AML-193 (cell line): ENCODE measurements at regions not wholly inside any gene's neighbourhood (a gene's known extent, or its start where the extent isn't known, plus 50 kb on each side); places are given as distances from the start of the nearest gene placed in this dataset.
"Not testable (repeated sequence)": the region's sequence is repeated elsewhere in the genome, so short reads cannot be mapped to it uniquely, and the experiment has no call there.

Experiments used
- DNase-seq, 2 experiments: peaks; one replicate each; lab custom pipeline; 2025; lab: John Stamatoyannopoulos, UW

DNA sequence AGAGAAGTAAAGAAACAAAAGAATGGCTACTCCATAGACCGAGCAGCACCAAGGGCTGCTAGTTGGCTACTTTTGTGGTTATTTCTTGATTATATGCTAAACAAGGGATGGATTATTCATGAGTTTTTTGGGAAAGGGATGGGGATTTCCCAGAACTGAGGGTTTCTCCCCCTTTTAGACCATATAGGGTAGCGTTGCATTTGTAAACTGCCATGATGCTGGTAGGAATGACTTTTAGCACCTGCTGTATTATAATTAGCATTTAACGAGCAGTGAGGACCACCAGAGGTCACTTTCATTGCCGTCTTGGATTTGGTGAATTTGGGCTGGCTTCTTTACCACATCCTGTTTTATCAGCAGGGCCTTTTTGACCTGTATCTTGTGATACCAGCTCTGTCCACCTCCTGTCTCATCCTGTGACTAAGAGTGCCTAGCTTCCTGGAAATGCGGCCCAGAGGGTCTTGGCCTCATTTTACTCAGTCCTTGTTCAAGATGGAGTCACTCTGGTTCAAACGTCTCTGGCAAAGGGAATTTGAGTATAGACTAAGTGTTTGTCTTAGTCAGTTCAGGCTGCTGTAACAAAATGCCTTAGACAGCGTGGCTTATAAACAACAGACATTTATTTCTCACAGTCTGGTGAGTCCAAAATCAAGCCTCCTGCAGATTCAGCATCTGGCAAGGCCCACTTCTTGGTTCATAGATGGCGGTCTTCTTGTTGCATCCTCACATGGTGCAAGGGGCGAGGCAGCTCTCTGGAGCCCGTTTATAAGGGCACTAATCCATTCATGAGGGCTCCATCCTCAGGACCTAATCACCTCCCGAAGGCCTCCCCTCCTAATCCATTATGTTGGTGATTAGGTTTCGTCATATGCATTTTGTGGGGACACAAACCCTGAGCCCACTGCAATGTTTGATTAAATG is 348.3 kb upstream of the SFSWAP start:
- DNase-seq: no peak

DNA sequence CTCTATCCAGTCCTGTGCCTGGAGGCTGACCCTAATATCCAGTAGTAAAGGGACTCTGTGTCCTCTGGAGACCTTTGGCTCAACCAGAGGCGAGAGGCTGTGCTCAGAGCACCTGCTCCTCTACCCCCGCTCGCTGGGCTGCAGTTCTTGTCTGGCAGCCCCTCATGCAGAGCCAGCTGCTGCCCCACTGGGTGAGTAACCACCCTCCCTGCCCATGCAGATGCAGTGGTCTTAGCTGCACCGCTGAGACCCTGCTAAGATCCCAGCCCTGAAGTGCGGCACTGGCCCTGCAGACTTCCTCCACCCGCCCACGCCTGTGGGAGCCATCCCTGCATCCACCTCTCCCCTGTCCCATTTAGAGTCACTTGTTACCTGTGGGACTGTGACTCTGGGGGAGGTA is 347.5 kb upstream of the SFSWAP start:
- no peak for DNase-seq

DNA sequence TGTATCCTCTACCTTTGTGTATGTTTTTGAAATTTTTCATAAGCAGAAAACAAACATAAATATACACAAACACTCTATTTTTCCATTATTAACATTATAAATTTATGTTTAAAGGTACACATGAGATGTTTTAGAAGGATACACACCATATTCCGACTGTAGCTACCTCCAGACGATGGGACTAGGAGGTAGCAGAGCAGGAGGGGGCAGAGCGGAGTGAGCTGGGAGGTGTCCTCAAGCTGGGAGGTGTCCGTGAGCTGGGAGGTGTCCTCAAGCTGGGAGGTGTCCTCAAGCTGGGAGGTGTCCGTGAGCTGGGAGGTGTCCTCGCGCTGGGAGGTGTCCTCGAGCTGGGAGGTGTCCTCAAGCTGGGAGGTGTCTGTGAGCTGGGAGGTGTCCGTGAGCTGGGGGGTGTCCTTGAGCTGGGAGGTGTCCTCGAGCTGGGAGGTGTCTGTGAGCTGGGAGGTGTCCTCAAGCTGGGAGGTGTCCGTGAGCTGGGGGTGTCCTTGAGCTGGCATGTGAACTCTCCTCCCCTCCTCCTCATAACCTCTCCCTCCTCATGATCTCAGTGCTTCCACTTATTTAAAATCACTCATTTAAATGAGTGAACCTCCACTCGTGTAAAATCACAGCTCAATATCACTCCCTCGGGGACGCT is 346.9 kb upstream of the SFSWAP start:
- DNase-seq: no peak

DNA sequence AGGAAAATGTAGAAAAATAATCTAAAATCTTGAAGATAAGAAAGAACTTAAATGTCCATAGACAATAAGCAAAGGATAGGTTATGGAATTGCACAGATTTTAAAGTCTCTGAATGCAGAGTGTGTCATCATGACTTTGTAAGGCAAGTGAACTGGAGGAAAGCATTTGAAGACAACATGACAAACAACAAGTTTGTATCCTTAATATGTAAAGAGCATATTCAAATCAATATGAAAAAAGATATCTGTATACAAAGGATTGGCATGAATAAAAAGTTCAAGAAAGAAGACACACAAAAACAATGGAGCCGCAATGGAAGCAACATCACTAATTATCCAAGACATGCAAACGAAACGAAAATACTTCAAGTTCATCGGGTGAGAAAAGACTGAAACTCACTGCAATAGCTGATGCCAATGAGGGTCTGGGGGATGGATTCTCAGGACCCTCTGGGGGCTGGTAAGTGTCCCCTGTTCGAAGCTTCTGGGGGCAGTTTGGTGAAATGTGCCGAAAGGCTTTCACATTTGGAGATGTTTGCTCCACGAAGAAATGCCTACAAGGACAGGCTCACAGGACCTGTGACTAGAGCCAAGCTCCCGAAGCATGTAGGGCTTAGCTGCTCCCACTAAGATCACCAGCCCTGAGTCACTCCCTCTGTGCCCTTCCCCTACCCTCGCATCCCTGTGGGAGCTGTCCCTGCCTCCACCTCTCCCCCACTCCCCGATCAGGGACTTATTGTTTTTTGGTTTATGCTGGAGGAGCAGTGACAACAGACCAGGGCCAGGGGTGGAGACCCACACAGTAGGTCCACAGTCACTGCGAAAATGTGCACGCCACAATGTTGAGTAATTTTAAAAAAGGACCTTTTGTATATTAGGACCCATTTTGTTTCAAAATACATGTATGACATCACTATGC is 345.7 kb upstream of the SFSWAP start:
- no peak for DNase-seq

DNA sequence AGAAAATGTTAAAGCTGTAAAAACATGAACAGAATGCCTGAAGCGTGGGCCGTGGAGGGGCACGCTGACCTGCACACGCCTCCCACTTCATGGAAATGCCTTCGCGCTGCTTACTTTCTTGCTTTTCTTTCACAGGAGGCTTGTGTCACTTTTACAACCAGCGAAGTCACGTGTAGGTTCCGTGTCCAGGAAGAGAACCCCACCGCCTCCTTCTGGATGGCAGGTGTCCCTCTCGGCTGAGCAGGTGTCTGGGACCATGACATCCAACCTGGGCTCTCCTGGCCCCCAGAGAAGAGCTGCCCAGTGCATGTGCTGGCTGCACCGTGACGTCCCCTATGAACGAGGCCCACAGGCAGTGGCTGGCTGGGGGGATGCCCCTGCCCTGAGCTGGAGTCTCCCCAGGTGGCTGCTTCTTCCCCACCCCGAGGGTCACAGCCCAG is 345.0 kb upstream of the SFSWAP start:
- DNase-seq: no peak

DNA sequence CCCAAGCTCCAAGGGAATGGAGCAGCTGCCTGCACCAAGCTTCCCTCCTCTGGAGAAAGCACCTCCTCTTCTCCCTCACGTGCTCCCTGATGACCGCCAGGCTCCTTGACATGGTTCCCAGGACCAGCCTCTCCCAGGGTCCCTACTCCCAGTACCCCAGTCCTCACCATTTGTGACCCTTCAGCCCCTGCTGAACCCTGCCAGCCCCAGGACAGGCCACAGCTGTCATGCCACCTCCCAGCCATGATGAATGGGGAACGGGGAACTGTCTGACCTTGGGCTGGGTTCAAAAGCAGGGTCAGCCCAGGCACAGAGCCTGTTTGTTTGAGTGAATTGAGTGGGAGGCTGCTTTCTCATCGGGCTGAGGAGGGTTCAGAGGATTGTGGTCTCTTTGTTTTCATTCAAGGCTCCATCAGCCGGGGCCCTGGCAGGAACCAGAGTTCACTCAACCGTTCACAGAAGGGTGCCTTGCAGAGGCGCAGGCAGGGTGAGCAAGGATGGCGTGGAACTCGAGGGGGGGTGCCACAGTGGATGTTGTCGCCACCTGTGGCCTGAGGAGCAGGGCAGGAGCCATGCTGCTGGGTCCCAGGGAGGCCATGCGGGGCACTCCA is 344.5 kb upstream of the SFSWAP start:
- DNase-seq: no peak

DNA sequence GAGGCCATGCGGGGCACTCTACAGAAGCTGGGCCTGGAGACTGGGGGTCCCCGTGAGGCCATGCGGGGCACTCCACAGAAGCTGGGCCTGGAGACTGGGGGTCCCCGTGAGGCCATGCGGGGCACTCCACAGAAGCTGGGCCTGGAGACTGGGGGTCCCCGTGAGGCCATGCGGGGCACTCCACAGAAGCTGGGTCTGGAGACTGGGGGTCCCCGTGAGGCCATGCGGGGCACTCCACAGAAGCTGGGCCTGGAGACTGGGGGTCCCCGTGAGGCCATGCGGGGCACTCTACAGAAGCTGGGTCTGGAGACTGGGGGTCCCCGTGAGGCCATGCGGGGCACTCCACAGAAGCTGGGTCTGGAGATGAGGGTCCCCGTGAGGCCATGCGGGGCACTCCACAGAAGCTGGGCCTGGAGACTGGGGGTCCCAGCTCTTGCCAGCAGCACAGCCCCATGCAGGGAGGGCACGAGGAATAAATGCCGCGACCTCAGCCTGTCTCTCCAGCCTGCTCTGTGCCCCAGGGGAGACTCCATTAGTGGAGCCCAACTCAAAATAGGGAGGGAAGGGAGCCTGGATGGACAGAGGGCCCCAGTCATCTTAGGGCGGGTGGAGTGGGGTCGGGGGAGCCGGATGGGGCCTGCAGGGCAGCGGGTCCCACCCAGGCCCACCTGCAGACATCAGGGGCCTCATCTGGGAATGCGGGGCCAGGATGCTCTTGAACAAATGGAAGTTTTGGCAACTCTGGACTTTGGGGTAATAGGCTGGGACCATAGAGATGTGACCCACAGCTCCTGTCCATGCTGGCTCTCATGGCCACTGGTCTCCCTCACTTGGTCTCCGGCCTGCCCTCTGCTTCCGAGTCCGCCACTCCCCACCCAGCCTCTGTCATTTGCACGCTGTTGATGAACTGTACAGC is 343.6 kb upstream of the SFSWAP start:
- DNase-seq: not testable (repeated sequence)

DNA sequence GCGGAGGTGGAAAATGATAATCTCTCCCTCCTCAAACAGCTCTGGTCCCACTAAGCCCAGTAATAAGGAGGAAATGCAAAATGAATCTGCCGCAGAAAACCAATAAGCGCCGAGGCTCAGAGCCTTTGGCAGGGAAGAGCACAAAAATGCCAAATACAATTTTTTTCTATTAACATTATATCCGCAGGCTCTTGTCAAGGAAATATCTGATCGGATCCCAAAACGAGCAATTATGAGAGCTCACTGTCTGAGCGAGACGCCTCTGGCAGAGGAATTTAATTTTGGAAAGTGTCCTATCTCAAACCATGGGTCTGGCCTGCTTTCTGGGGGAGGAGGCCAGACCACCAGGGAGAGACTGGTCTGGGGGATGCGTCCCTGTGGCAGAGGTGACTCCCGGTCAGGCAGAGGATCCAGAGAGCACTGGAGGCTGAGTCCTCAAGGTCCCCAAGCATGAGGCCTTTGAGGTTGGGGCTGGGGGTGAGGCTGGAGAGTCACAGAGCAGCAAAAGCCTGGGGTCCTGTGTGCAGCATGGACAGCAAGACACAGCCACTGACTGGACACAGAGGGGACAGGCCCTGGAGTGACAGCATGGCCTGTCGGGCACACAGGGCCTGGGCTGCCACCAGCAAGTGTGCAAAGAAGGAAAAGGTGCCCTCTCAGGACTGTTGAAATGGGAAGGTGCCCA is 342.8 kb upstream of the SFSWAP start:
- no peak for DNase-seq

DNA sequence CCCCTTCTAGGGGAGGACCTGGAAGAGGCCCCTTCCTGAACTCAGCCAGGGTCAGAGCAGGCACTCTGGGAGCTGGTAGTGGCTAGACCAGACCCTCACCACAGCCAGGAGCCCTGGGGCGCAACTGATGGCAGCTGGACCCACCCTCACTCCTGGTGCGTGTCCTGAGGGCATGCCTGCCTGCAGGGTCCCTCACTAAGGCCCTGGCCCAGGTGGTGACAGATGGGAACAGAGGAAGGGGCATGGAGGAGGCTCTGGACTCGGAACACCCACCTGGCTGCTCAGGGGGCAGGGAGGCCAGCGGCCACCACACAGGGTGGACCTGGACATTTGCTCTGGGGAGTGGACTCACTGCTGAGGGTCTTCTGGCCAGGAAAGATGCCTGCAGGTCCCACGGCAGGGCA is 342.2 kb upstream of the SFSWAP start:
- no peak for DNase-seq

DNA sequence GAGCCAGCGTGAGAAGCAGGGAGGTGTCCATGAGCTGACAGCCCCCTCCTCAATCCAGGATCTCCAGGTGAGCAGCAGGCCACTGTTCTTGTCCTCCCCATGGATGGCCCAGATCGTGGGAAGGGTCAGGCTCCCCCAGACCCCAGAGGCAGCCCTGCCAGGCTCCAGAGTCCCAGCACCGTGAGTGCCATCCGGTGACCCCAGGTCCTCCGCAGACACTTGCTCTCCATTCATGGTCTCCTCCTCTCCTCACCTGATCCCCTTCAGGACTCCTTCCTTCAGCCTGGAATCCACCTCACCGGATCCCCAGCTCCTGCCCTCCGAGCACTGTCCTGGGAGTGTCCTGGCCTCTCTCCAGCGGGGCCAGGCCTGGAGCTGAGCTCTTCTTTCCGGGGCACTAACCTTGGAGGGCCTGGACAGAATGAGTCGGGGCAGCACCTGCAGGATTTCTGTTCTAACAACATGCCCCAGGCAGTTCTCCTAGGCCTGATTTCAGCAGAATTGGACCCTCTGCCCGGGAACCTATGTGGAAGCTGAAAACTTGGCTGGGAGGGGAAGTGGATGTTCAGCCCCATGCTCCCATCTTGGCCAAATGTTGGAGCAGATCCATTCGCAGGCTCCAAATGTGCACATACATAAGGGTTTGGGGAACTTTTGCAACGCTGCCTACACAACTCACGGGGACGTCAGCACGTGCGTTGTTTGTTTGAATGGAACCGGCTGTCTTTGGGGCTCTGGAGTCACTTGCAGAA is 341.6 kb upstream of the SFSWAP start:
- no peak for DNase-seq

DNA sequence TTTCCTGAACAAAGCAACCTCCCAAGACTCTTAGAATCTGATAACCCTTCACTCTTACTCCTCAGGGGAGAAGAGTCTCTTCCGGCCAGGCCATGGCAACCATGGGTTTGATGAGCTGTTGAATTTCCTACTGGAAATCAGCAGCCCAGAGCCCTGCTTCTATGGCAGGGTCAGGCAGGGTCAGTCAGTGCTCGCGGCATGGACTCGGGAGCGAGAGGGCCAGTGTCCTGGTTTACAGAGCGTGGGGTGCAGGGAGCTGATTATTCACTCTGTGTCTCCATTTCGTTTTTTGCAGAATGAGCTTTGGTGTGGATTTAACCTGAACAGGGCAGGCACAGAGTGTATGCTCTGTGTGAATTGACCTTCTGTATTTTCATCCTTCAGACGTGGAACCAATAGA is 340.6 kb upstream of the SFSWAP start:
- no peak for DNase-seq

DNA sequence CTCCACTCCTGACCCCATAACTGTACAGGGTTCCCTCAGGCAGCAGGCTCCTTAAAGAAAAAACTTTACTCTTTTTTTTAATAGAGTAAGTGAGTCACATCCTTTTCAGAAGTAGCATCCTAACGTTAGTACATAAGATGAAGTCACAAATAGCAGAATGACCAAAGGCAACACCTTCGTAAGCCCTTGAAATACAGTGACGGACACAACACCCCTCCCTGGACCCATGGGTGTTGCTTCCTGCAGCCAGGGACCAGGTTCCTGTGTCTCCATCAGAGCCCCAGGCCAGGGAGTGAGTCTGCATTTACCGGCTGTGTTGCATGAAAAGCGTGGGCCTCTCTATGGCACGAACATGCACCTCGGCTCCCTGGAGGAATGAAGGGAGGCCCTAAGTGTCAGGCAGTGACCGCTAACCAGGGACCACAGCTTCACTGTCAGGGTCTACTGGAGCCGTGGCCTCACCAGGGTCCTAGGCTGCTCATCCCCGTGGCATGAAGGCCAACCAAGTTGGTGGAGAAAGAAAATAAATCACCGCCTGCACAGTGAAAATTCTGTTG is 340.0 kb upstream of the SFSWAP start:
- no peak for DNase-seq

DNA sequence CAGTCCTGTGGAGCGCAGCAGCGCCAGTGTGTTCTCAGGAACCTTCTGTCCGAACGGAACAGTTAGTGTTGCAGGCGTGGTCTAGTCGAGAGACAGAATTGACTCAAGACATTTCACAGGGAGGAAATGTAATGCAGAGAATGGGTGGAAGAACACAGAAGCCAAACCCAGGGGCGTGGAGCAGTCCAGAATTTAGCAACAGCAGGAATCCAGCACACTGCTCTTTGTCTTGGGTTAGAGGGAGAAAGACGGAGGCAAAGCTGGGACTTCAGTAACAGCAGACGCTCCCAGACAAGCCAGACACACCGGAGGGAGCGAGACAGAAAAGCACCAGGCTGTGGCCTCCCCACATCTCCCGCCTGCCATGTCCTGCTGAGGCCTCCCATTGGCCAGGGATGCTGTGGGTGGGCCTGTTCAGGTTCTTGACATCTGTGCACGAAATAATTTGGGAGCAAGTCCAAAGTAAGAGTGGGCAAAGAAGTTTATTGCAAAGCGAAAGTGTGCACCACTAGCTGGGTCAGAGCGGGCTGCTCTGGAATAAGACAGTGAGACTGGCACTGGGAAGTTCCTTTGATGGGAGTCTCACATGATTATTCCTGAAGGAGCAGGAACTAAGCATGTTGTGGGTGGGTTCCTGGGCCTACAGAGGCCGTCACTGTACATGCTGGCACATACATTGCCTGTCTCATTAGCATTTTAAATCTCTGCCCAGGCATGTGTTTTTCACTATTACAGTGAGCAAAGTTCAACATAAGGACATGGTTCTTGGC is 339.3 kb upstream of the SFSWAP start:
- DNase-seq: no peak

DNA sequence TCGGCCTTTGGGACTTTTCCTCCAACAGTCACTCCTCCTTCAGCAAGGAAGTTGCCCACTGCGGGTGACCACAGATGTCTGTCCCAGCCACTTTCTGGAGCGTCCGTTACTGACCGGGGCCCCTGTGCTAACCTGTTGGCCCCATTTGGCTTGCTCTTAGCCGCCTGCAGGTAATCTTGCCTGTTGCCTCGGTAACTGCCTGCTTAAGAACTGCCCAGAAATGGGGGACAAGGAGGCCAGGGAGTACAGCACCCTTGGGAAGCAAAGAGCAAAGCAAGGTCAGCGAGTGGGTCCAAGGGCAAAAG is 338.8 kb upstream of the SFSWAP start:
- no peak for DNase-seq

DNA sequence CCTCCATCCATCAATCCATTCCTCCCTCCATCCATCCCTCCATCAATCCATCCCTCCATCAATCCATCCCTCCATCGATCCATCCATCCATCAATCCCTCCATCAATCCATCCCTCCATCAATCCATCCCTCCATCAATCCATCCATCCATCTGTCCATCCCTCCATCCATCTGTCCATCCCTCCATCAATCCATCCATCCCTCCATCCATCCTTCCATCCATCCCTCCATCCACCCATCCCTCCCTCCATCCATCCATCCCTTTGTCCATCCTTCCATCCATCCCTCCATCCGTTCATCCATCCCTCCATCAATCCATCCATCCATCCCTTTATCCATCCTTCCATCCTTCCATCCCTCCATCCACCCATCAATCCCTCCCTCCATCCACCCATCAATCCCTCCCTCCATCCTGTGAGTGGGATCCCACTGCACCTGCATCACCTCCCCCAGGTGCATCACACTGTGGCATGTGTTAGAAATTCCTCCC is 338.1 kb upstream of the SFSWAP start:
- no peak for DNase-seq

DNA sequence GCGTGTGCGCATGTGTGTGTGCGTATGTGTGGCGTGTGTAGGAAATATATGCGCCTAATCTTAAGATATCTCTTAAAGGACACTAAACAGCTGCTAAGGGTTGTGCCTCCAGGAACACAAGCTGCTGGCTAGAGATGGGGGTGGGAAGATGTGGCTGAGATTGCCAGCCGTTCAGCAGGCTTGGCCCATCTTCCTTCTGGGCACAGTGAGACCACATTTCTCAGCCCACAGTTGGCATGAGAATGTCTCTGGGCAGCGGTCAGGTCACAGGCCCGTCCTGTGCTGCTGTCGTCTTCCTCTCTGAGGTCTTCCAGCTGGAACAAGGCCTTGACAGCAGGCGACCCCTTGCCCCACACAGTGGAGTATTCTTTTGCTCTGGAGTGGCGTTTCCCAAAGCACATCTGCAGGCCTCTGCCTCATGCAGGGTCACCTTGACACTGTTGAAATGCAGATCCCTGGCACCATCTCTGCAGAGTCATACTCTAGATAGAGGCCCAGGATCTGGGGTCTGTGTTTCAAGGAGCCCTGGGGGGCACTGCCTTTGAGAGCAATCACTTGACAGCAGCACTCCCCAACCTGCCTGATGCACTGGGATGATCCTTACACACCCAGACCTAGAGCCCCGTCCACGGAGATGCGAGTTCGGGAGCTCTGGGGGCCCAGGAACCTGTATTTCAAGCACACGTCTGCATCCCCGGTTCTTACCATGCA is 335.5 kb upstream of the SFSWAP start:
- no peak for DNase-seq

DNA sequence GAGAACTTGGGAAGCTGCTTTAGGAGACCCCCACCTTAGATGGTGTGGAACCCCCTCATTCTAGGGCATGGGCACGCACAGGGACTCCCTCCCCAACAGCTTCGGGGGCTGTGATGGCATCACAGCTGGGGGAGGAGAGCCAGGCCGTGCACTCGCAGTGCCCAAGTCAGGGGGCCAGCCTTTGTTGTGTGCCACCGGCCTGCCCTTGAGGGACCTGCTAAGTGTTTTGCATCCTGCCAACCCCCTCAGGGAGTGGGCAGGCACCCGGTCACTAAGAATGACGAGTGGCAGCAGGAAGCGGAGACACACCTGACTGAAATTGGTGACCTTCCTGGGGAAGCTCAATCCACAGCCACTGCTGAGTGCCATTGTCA is 334.9 kb upstream of the SFSWAP start:
- DNase-seq: no peak
